Medulla oblongata (tissue), 1 donor: ENCODE measurements at regions not wholly inside any gene's neighbourhood (a gene's known extent, or its start where the extent isn't known, plus 50 kb on each side); places are given as distances from the start of the nearest gene placed in this dataset.
"Not testable (repeated sequence)": the region's sequence is repeated elsewhere in the genome, so short reads cannot be mapped to it uniquely, and the experiment has no call there.

Experiments used
- DNase-seq: peaks from one replicate; pipeline ENCODE4 v3.0.0-alpha.2; 2015; ENCODE audit errors: extremely low spot score

- no peak for DNase-seq
These were observed 55.7 kb upstream of the RNPC3 start for GRCh38 chr1:103469801-103470200.

GRCh38 chr1:103467100-103467499 is 58.4 kb upstream of the RNPC3 start:
- no peak for DNase-seq

- DNase-seq = peak; percentile 20
These were observed 64.1 kb upstream of the RNPC3 start for GRCh38 chr1:103461161-103462105.

GRCh38 chr1:103460511-103460910 is 65.0 kb upstream of the RNPC3 start:
- no peak for DNase-seq

- DNase-seq = peak; percentile 16
These were observed 66.2 kb upstream of the RNPC3 start for GRCh38 chr1:103459346-103459745.

GRCh38 chr1:103457886-103458455 is 67.5 kb upstream of the RNPC3 start:
- DNase-seq = no peak

- no peak for DNase-seq
These were observed 76.9 kb upstream of the RNPC3 start for GRCh38 chr1:103448560-103448959.

- DNase-seq = no peak
These were observed 78.0 kb upstream of the RNPC3 start for GRCh38 chr1:103447471-103447870.

GRCh38 chr1:103441342-103441741 is 84.2 kb upstream of the RNPC3 start:
- DNase-seq = no peak

GRCh38 chr1:103436568-103437100 is 88.9 kb upstream of the RNPC3 start:
- DNase-seq = not testable (repeated sequence)

GRCh38 chr1:103435443-103435842 is 90.1 kb upstream of the RNPC3 start:
- no peak for DNase-seq

GRCh38 chr1:103424650-103425049 is 100.8 kb upstream of the RNPC3 start:
- no peak for DNase-seq

GRCh38 chr1:103416681-103417286 is 108.7 kb upstream of the RNPC3 start:
- DNase-seq = no peak

GRCh38 chr1:103387898-103388297 is 137.6 kb upstream of the RNPC3 start:
- no peak for DNase-seq

GRCh38 chr1:103373991-103374390 is 151.5 kb upstream of the RNPC3 start:
- DNase-seq = no peak

- DNase-seq = no peak
These were observed 152.6 kb upstream of the RNPC3 start for GRCh38 chr1:103372866-103373265.

GRCh38 chr1:103371234-103371633 is 154.3 kb upstream of the RNPC3 start:
- DNase-seq = no peak

- DNase-seq = no peak
These were observed 158.3 kb upstream of the RNPC3 start for GRCh38 chr1:103367186-103367585.

GRCh38 chr1:103365860-103366569 is 159.5 kb upstream of the RNPC3 start:
- no peak for DNase-seq

- DNase-seq = no peak
These were observed 162.5 kb upstream of the RNPC3 start for GRCh38 chr1:103363008-103363365.

- no peak for DNase-seq
These were observed 163.0 kb upstream of the RNPC3 start for GRCh38 chr1:103362348-103363007.
